Suprapubic skin (tissue), 4 donors: ENCODE measurements at regions not wholly inside any gene's neighbourhood (a gene's known extent, or its start where the extent isn't known, plus 50 kb on each side); places are given as distances from the start of the nearest gene placed in this dataset.

Source experiments
- DNase-seq, 2 donors: peaks; one replicate each; pipeline ENCODE4 v3.0.0-alpha.2; 2019; ENCODE audit warnings: low spot score in 2 of 2
- H3K27ac ChIP-seq: fragments of 200-600 bp; sonication (generic); one replicate; pipeline ENCODE4 v1.5.1; 2019
- H3K27me3 ChIP-seq: fragments of 200-600 bp; sonication (generic); one replicate; pipeline ENCODE4 v1.5.1; 2019
- H3K36me3 ChIP-seq: fragments of 200-600 bp; sonication (generic); one replicate; pipeline ENCODE4 v1.5.1; 2019
- H3K4me1 ChIP-seq: fragments of 200-600 bp; sonication (generic); one replicate; pipeline ENCODE4 v1.5.1; 2019
- H3K4me3 ChIP-seq: fragments of 200-600 bp; sonication (generic); one replicate; pipeline ENCODE4 v1.5.1; 2019; ENCODE audit warnings: mild to moderate bottlenecking
- H3K9me3 ChIP-seq: fragments of 200-600 bp; sonication (generic); one replicate; pipeline ENCODE4 v1.5.1; 2019
- EP300 ChIP-seq: sonication (generic); formaldehyde crosslinking; IDR thresholded peaks from one replicate; pipeline ENCODE4 v1.6.1; 2017; ENCODE audit warnings: antibody characterized with exemption
- POLR2A ChIP-seq, 2 donors: fragments of 450-650 bp; IDR thresholded peaks; one replicate each; pipeline ENCODE4 v1.6.1; 2017; ENCODE audit warnings: antibody characterized with exemption in 2 of 2, mild to moderate bottlenecking in 2 of 2, moderate library complexity in 2 of 2
- POLR2AphosphoS5 ChIP-seq, 3 donors: sonication (generic); formaldehyde crosslinking; IDR thresholded peaks; one replicate each; pipeline ENCODE4 v1.6.1; 2017; ENCODE audit warnings: antibody characterized with exemption in 3 of 3
- WGBS: methylation state at CpG from one replicate; pipeline ENCODE4 v1.1.5; 2018; 5-methylcytosine and 5-hydroxymethylcytosine counted together
- TF ChIP-seq, protein P1 (sequence below), 2 donors: fragments of 200-600 bp in 1 of 2; fragments of 450-650 bp in 1 of 2; sonication (generic) in 1 of 2; IDR thresholded peaks; one replicate each; pipeline ENCODE4 v1.5.1; 2016 to 2019; ENCODE audit warnings: antibody characterized with exemption in 2 of 2, mild to moderate bottlenecking in 1 of 2, moderate library complexity in 1 of 2

DNA sequence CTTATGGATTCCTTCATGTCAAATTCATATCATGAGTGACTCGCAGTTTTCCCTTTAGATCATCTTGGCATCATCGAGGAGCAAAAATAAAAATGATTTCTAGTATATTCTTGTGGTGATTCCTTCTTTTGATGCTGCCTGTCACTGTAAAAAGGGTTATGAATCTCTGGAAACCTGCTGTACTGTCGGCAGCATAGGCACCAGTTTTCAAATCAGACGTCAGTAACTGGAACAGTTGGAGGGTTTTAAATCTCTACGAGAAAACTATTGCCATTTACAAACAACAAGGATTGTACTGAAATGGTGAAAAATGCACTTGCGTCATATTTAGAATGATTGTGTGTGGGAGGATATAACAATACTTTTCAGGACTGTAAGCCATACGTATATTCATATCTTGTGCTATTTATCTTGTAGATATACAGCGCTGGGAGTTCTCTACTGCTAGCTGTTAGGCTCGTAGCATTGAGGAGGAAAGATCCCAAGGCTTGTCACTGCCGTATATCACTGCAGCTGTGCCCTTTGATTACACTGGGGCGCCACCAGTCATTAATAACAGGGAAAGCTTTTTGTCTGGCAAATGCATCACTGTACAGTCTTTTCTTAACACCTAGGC is 320.7 kb downstream of the MTX2 start:
- Histone ChIP-seq H3K36me3 (no peaks in the 10 kb centered on the region), H3K27ac (no peak overlapping the region), H3K27me3 (no peaks in the 10 kb centered on the region), H3K9me3 (no peaks in the 10 kb centered on the region), H3K4me1 (no peaks in the 10 kb centered on the region), H3K4me3 (no peak overlapping the region)
- no peak for DNase-seq
- TF ChIP-seq EP300 (no peak), POLR2A (IDR thresholded peaks at IDR 0.05) (no peak), POLR2AphosphoS5 (IDR thresholded peaks at IDR 0.05) (no peak)
- TF ChIP-seq, protein P1, sequence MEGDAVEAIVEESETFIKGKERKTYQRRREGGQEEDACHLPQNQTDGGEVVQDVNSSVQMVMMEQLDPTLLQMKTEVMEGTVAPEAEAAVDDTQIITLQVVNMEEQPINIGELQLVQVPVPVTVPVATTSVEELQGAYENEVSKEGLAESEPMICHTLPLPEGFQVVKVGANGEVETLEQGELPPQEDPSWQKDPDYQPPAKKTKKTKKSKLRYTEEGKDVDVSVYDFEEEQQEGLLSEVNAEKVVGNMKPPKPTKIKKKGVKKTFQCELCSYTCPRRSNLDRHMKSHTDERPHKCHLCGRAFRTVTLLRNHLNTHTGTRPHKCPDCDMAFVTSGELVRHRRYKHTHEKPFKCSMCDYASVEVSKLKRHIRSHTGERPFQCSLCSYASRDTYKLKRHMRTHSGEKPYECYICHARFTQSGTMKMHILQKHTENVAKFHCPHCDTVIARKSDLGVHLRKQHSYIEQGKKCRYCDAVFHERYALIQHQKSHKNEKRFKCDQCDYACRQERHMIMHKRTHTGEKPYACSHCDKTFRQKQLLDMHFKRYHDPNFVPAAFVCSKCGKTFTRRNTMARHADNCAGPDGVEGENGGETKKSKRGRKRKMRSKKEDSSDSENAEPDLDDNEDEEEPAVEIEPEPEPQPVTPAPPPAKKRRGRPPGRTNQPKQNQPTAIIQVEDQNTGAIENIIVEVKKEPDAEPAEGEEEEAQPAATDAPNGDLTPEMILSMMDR (IDR thresholded peaks at IDR 0.05) = no peak
- 69% methylated on average over 11 of the region's 11 CpGs for WGBS

DNA sequence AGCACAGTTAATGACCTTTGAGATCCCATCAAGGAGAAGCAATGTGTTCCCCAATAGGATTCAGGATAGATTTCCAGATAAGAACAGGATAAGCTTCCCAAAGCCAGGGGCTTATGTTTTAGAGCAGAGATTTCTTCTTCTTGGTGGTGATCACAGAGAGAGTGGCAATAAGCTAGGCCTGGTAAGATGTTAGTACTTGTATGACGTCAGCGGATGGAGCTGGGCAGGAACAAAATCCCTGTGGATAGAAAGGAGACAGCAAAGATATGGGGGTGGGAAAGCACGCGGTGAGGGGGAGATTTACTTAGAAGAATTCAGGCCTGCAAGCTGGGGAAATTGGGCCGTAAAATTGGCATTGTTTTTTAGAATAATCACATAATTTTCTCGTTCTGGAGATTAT is 323.0 kb downstream of the MTX2 start:
- 92% methylated on average over 6 of the region's 6 CpGs for WGBS
- Histone ChIP-seq H3K9me3 (no peaks in the 10 kb centered on the region), H3K4me3 (no peak overlapping the region), H3K4me1 (no peaks in the 10 kb centered on the region), H3K27ac (no peak overlapping the region), H3K36me3 (no peaks in the 10 kb centered on the region), H3K27me3 (no peaks in the 10 kb centered on the region)
- no peak for DNase-seq
- TF ChIP-seq EP300 (no peak), POLR2AphosphoS5 (IDR thresholded peaks at IDR 0.05) (no peak), POLR2A (IDR thresholded peaks at IDR 0.05) (no peak)
- TF ChIP-seq, protein P1 (IDR thresholded peaks at IDR 0.05) = no peak

DNA sequence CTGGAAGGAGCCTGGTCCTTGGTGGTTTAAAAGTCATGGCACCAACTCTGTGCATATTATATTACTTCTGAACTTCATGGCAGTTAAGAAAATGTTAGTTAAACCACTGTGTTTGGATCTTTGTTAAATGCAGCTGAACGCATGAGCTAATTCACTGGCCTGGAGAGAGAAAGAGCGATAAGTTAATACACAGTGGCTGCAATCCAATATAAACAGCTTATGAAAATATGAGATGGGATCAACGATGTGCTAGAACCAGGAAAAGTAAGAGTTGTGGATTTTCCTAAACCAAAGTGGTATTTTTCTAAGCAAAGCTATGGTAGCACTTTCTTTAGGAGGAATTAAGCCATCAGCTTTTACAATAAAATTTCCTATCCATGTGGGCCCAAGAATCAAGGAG is 326.7 kb downstream of the MTX2 start:
- DNase-seq = no peak
- Histone ChIP-seq H3K4me3 (no peak overlapping the region), H3K4me1 (no peaks in the 10 kb centered on the region), H3K27ac (no peak overlapping the region), H3K9me3 (no peaks in the 10 kb centered on the region), H3K36me3 (no peaks in the 10 kb centered on the region), H3K27me3 (peaks cover 2% of the 10 kb centered on the region)
- 63% methylated on average over 3 of the region's 3 CpGs for WGBS
- TF ChIP-seq EP300 = no peak
- TF ChIP-seq POLR2A (IDR thresholded peaks at IDR 0.05) = no peak
- TF ChIP-seq, protein P1 (IDR thresholded peaks at IDR 0.05) = no peak
- TF ChIP-seq POLR2AphosphoS5 (IDR thresholded peaks at IDR 0.05) = no peak

DNA sequence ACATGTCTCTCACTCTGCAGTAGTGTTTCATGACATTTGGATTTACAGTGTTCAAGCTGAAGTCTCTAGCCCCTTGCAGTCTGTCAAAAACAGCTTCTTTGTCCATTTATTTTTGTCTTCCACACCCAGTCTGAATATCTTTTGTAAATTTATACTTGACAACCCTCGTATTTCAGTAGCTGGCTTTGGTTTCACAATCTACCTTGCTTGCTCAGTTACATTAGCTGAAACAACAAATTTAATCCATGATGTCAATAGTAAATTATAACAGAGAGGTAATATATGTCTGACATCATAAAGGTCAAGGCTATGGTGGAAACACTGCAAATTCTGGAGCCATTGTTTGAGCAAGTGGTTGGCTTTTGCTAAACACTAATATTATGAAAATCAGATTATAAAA is 328.7 kb downstream of the MTX2 start:
- no peak for DNase-seq
- Histone ChIP-seq H3K27ac (no peak overlapping the region), H3K36me3 (no peaks in the 10 kb centered on the region), H3K4me3 (no peak overlapping the region), H3K9me3 (no peaks in the 10 kb centered on the region), H3K4me1 (no peaks in the 10 kb centered on the region), H3K27me3 (peaks cover 6% of the 10 kb centered on the region)
- TF ChIP-seq POLR2A (IDR thresholded peaks at IDR 0.05) = no peak
- TF ChIP-seq EP300 = no peak
- TF ChIP-seq, protein P1 (IDR thresholded peaks at IDR 0.05) = no peak
- no peak for TF ChIP-seq POLR2AphosphoS5 (IDR thresholded peaks at IDR 0.05)
- whole genome bisulfite sequencing = 65% methylated on average over 1 of the region's 1 CpG

DNA sequence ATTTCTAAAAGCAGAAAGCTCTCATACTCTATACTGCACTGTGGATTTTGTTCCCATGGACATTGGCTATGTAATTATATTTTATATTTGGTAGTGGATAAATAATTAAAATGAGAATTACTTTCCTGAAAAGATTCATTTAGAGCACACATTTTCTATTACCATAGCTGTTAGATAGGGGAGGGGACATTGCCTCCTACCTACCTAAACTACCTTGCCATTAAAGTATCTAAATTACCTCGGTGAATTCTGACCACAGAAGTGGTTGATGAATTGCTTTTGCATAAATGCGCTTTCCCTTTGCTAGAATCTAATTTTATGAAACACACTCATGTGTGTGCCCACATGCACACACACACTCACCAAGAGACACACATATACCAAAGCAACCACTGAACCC is 329.1 kb downstream of the MTX2 start:
- Histone ChIP-seq H3K36me3 (no peaks in the 10 kb centered on the region), H3K27ac (no peak overlapping the region), H3K4me1 (no peaks in the 10 kb centered on the region), H3K27me3 (peaks cover 6% of the 10 kb centered on the region), H3K9me3 (no peaks in the 10 kb centered on the region), H3K4me3 (no peak overlapping the region)
- 83% methylated on average over 2 of the region's 2 CpGs for WGBS
- TF ChIP-seq POLR2AphosphoS5 (IDR thresholded peaks at IDR 0.05) = no peak
- TF ChIP-seq, protein P1 (IDR thresholded peaks at IDR 0.05) = no peak
- no peak for TF ChIP-seq EP300
- TF ChIP-seq POLR2A (IDR thresholded peaks at IDR 0.05) = no peak
- no peak for DNase-seq
